Glutamatergic neuron (in vitro differentiated cells): ENCODE measurements at regions not wholly inside any gene's neighbourhood (a gene's known extent, or its start where the extent isn't known, plus 50 kb on each side); places are given as distances from the start of the nearest gene placed in this dataset.

Source experiments
- DNase-seq: peaks from one replicate; pipeline ENCODE4 v3.0.0; 2022
- H3K27ac Mint-ChIP-seq: one replicate; pipeline ENCODE4 v1.8.0; 2020; ENCODE audit warnings: mild to moderate bottlenecking, mixed read lengths, inconsistent platforms; ENCODE audit not compliant: unreplicated experiment
- H3K27me3 Mint-ChIP-seq: one replicate; pipeline ENCODE4 v1.8.0; 2020; ENCODE audit warnings: mild to moderate bottlenecking, moderate library complexity, mixed read lengths, inconsistent platforms; ENCODE audit not compliant: unreplicated experiment
- H3K36me3 Mint-ChIP-seq: one replicate; pipeline ENCODE4 v1.8.0; 2020; ENCODE audit warnings: mild to moderate bottlenecking, mixed read lengths, inconsistent platforms; ENCODE audit not compliant: unreplicated experiment
- H3K4me1 Mint-ChIP-seq: one replicate; pipeline ENCODE4 v1.8.0; 2020; ENCODE audit warnings: mild to moderate bottlenecking, low read depth, mixed read lengths, inconsistent platforms; ENCODE audit not compliant: unreplicated experiment
- H3K4me3 Mint-ChIP-seq: one replicate; pipeline ENCODE4 v1.8.0; 2020; ENCODE audit warnings: mild to moderate bottlenecking, mixed read lengths, inconsistent platforms; ENCODE audit not compliant: unreplicated experiment
- H3K9me3 Mint-ChIP-seq: one replicate; pipeline ENCODE4 v1.8.0; 2020; ENCODE audit warnings: mild to moderate bottlenecking, moderate library complexity, mixed read lengths, inconsistent platforms; ENCODE audit not compliant: unreplicated experiment
- TF ChIP-seq, protein P1 (sequence below): fragments of 200-600 bp; sonication (generic); IDR thresholded peaks from one replicate; pipeline ENCODE4 v1.5.0; 2021; ENCODE audit not compliant: partially characterized antibody, unreplicated experiment

- DNase-seq = no peak
- H3K27ac Mint-ChIP-seq = no peak overlapping the region
Measured at GRCh38 chr13:54912367-54912766, 1883.8 kb downstream of the OLFM4 start.

DNA sequence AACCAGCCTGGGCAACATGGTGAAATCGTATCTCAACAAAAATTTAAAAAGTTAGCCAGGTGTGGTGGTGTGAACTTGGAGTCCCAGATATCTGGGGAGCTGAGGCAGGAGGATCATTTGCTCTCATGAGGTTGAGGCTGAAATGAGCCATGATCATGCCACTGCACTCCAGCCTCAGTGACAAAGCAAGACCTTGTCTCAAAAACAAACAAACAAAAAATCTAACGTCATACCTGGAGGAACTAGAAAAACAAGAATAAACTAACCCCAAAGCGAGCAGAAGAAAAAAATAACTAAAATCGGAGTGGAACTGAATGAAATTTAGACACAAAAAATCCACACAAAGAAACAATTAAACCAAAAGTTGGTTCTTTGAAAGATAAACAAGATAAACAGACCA, 1885.1 kb downstream of the OLFM4 start:
- no peaks in the 10 kb centered on the region for H3K36me3 Mint-ChIP-seq
- H3K4me1 Mint-ChIP-seq = no peaks in the 10 kb centered on the region
- no peak overlapping the region for H3K27ac Mint-ChIP-seq
- H3K4me3 Mint-ChIP-seq = no peak overlapping the region
- no peak for DNase-seq
- TF ChIP-seq, protein P1, sequence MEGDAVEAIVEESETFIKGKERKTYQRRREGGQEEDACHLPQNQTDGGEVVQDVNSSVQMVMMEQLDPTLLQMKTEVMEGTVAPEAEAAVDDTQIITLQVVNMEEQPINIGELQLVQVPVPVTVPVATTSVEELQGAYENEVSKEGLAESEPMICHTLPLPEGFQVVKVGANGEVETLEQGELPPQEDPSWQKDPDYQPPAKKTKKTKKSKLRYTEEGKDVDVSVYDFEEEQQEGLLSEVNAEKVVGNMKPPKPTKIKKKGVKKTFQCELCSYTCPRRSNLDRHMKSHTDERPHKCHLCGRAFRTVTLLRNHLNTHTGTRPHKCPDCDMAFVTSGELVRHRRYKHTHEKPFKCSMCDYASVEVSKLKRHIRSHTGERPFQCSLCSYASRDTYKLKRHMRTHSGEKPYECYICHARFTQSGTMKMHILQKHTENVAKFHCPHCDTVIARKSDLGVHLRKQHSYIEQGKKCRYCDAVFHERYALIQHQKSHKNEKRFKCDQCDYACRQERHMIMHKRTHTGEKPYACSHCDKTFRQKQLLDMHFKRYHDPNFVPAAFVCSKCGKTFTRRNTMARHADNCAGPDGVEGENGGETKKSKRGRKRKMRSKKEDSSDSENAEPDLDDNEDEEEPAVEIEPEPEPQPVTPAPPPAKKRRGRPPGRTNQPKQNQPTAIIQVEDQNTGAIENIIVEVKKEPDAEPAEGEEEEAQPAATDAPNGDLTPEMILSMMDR = no peak
- no peaks in the 10 kb centered on the region for H3K27me3 Mint-ChIP-seq
- H3K9me3 Mint-ChIP-seq = peaks cover 2% of the 10 kb centered on the region

More at GRCh38 chr13:54912367-54912766, 1883.8 kb downstream of the OLFM4 start:
- TF ChIP-seq, protein P1 = no peak
- Mint-ChIP-seq H3K4me1 (no peaks in the 10 kb centered on the region), H3K27me3 (no peaks in the 10 kb centered on the region), H3K9me3 (peaks cover 2% of the 10 kb centered on the region), H3K4me3 (no peak overlapping the region), H3K36me3 (no peaks in the 10 kb centered on the region)

GRCh38 chr13:54927538-54927937, 1898.9 kb downstream of the OLFM4 start:
- Mint-ChIP-seq H3K4me3 (no peak overlapping the region), H3K27ac (no peak overlapping the region), H3K27me3 (no peaks in the 10 kb centered on the region), H3K4me1 (no peaks in the 10 kb centered on the region), H3K36me3 (no peaks in the 10 kb centered on the region), H3K9me3 (no peaks in the 10 kb centered on the region)
- TF ChIP-seq, protein P1 = no peak
- no peak for DNase-seq

- H3K9me3 Mint-ChIP-seq = no peaks in the 10 kb centered on the region
Measured at GRCh38 chr13:54928071-54928470, 1899.5 kb downstream of the OLFM4 start.

DNA sequence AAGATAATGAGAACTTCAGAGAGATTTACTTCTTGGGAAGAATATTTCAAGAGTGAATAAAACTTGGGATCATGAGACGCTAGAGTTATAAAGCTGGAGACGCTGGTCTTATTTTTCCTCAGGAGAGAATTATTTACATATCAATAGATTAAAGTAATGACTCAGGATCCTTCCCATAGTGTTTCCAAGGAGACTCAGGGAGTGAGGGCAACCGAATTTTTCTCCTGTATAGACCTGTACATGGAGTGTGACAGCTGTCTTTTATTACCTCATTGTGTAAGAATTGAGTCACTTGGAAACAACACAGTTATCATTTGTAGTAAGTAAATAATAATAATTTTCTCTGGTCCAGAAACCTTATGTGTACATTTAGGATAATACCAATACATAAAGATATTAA, 1905.5 kb downstream of the OLFM4 start:
- no peaks in the 10 kb centered on the region for H3K27me3 Mint-ChIP-seq
- TF ChIP-seq, protein P1 = no peak
- H3K4me3 Mint-ChIP-seq = no peak overlapping the region
- H3K36me3 Mint-ChIP-seq = no peaks in the 10 kb centered on the region
- H3K4me1 Mint-ChIP-seq = no peaks in the 10 kb centered on the region
- DNase-seq = no peak
- H3K27ac Mint-ChIP-seq = no peak overlapping the region
- H3K9me3 Mint-ChIP-seq = peaks cover 2% of the 10 kb centered on the region

More at GRCh38 chr13:54928071-54928470, 1899.5 kb downstream of the OLFM4 start:
- Mint-ChIP-seq H3K27me3 (no peaks in the 10 kb centered on the region), H3K36me3 (no peaks in the 10 kb centered on the region), H3K4me3 (no peak overlapping the region), H3K27ac (no peak overlapping the region), H3K4me1 (no peaks in the 10 kb centered on the region)
- TF ChIP-seq, protein P1 = no peak
- no peak for DNase-seq
